SH-SY5Y (cell line): ENCODE measurements at regions not wholly inside any gene's neighbourhood (a gene's known extent, or its start where the extent isn't known, plus 50 kb on each side); places are given as distances from the start of the nearest gene placed in this dataset.

Experiments
- GATA2 ChIP-seq: IDR thresholded peaks from 2 replicates; pipeline ENCODE4 v1.6.1; 2011; ENCODE audit warnings: mild to moderate bottlenecking, low read depth, low read length
- GATA3 ChIP-seq: IDR thresholded peaks from 2 replicates; pipeline ENCODE4 v1.6.1; 2011; ENCODE audit warnings: low read depth, mild to moderate bottlenecking, low read length, moderate library complexity

DNA sequence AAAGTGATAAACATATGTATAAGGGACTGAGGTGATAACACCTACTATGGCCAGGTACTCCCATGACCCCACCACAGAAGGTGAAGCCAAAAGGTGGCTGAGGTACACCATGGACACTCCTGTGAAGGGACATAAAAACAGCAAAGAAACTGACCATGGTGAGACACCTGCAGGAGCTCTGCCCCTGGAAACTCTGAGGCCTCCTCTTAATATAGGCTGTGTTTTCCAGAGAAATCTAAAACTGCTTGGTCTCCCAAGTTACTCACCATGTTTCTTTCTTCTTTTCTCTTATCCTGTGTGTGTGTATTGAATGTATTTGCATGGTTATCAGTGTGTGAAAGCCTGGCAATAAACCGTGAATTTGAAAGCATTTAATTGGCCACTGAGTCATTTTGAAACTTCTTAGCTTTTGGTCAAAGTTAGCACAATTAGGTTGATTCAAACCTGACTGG lies 739.3 kb upstream of the GCFC2 start:
- TF ChIP-seq GATA3 (no peak), GATA2 (no peak)
